K562 (cell line): ENCODE measurements at regions not wholly inside any gene's neighbourhood (a gene's known extent, or its start where the extent isn't known, plus 50 kb on each side); places are given as distances from the start of the nearest gene placed in this dataset.

Experiments used
- ATAC-seq: fragments of 200-7000 bp; cut with Tn5 transposase; 3 replicates; pipeline ENCODE4 v1.9.1; 2020; ENCODE audit warnings: moderate library complexity
- BruUV-seq: library from RNA; stranded (reverse); fragments of 400-500 nt; replicated peaks from 2 replicates; lab custom pipeline; 2021; lab: Mats Ljungman, UMichigan
- CTCF ChIA-PET: fragments of 300-600 bp; formaldehyde crosslinking; extraction: SDS; loops from one replicate; lab custom pipeline; 2021; ENCODE audit warnings: low intra/inter-chr PET ratio; lab: Yijun Ruan, JAX
- POLR2A ChIA-PET: fragments of 300-600, 350-650 bp; sonication (Branson Sonifier 250); formaldehyde crosslinking; extraction: SDS; loops from one replicate; lab custom pipeline; 2021; ENCODE audit warnings: antibody characterized with exemption, inconsistent platforms; lab: Yijun Ruan, JAX
- DNase-seq, 4 experiments: peaks; one replicate each; pipeline versions ENCODE4 v3.0.0 to v3.0.0-alpha.2; 2011 to 2018; ENCODE audit warnings: low spot score in 3 of 4, mixed read lengths in 3 of 4; ENCODE audit errors: extremely low read depth in 1 of 4
- FAIRE-seq: peaks from 2 replicates; lab custom pipeline; 2011; peaks lifted over from hg19 to GRCh38; lab: Jason Lieb, UNC
- H2AFZ ChIP-seq: 2 replicates; pipeline ENCODE4 v1.6.0; 2011; ENCODE audit warnings: low read depth, low read length, control low read depth, inconsistent platforms
- H3K27ac ChIP-seq: fragments of 200-600 bp; 3 replicates; pipeline ENCODE4 v1.8.0; 2011; ENCODE audit warnings: low read depth, mild to moderate bottlenecking, control low read depth, inconsistent platforms, low read length, moderate library complexity, mixed read lengths; ENCODE audit errors: extremely low read depth
- H3K27me3 ChIP-seq, 2 experiments: fragments of 300-600 bp in 1 of 2; 2 replicates in 1 of 2; 3 replicates in 1 of 2; pipeline versions ENCODE4 v1.6.0 to v1.8.0; 2011; ENCODE audit warnings: inconsistent platforms in 2 of 2, low read length in 2 of 2, mild to moderate bottlenecking in 1 of 2, mixed read lengths in 1 of 2, moderate library complexity in 1 of 2; ENCODE audit not compliant: control insufficient read depth in 2 of 2, insufficient read depth in 2 of 2
- H3K36me3 ChIP-seq: fragments of 300-600 bp; 3 replicates; pipeline ENCODE4 v1.8.0; 2011; ENCODE audit warnings: mild to moderate bottlenecking, low read length, inconsistent platforms; ENCODE audit not compliant: control insufficient read depth, insufficient read depth
- H3K4me1 ChIP-seq, 2 experiments: fragments of 200-600 bp in 1 of 2; replicated peaks in 1 of 2; 2 replicates in 1 of 2; 3 replicates in 1 of 2; pipeline versions ENCODE4 v1.5.1 to v1.8.0; 2011; ENCODE audit warnings: inconsistent platforms in 2 of 2, low read length in 2 of 2, mild to moderate bottlenecking in 1 of 2, mixed read lengths in 1 of 2, moderate library complexity in 1 of 2; ENCODE audit not compliant: control insufficient read depth in 2 of 2, insufficient read depth in 2 of 2
- H3K4me2 ChIP-seq: 2 replicates; pipeline ENCODE4 v1.6.1; 2011; ENCODE audit warnings: low read length, control low read depth, inconsistent platforms, mixed read lengths; ENCODE audit not compliant: insufficient read depth
- H3K4me3 ChIP-seq: fragments of 200-600 bp; sonication (generic), shearing (Covaris generic); 2 replicates; pipeline ENCODE4 v1.5.1; 2016; ENCODE audit warnings: control low read depth, inconsistent platforms
- H3K79me2 ChIP-seq: fragments of 200-600 bp; 3 replicates; pipeline ENCODE4 v1.8.0; 2011; ENCODE audit warnings: low read length, inconsistent platforms; ENCODE audit not compliant: control insufficient read depth, insufficient read depth
- H3K9ac ChIP-seq, 2 experiments: 2 replicates each; pipeline versions ENCODE4 v1.6.0 to v1.6.1; 2011; ENCODE audit warnings: low read depth in 2 of 2, low read length in 2 of 2, control low read depth in 1 of 2, inconsistent platforms in 1 of 2, mild to moderate bottlenecking in 1 of 2, mixed read lengths in 1 of 2; ENCODE audit not compliant: insufficient read depth in 1 of 2
- H3K9me1 ChIP-seq: one replicate; pipeline ENCODE4 v1.6.0; 2011; ENCODE audit warnings: inconsistent platforms, mild to moderate bottlenecking, low read length, moderate library complexity; ENCODE audit not compliant: control insufficient read depth, insufficient read depth
- H3K9me3 ChIP-seq: replicated peaks from 2 replicates; pipeline ENCODE4 v1.5.1; 2011; ENCODE audit warnings: low read depth, low read length, inconsistent platforms; ENCODE audit not compliant: control insufficient read depth, insufficient read depth
- H4K20me1 ChIP-seq: replicated peaks from 2 replicates; pipeline ENCODE4 v1.6.1; 2011; ENCODE audit warnings: low read length, inconsistent platforms, mixed read lengths; ENCODE audit not compliant: control insufficient read depth, insufficient read depth
- CHAMP1 ChIP-seq: fragments of 450-650 bp; IDR thresholded peaks from 2 replicates; pipeline ENCODE4 v1.6.1; 2016; ENCODE audit warnings: mild to moderate bottlenecking
- CXXC5 ChIP-seq: fragments of 250-450 bp; sonication (Bioruptor Pico); IDR thresholded peaks from 2 replicates; pipeline ENCODE4 v1.8.0; 2022; ENCODE audit warnings: inconsistent platforms, mild to moderate bottlenecking, moderate library complexity
- EHMT2 ChIP-seq: fragments of 450-650 bp; IDR thresholded peaks from 2 replicates; pipeline ENCODE4 v1.6.1; 2018; ENCODE audit warnings: antibody characterized with exemption
- ESRRA ChIP-seq: fragments of 450-650 bp; IDR thresholded peaks from 2 replicates; pipeline ENCODE4 v1.6.1; 2014; ENCODE audit warnings: low read depth, mild to moderate bottlenecking, moderate library complexity, borderline replicate concordance
- GABPA ChIP-seq: fragments of 200-800 bp; sonication (Bioruptor generic); conservative IDR thresholded peaks from 2 replicates; pipeline ENCODE4 v1.6.1; 2016; ENCODE audit warnings: low read depth, missing genetic modification characterization, missing compliant biosample characterization
- MBD1 ChIP-seq: fragments of 250-450 bp; sonication (Bioruptor Pico); IDR thresholded peaks from 2 replicates; pipeline ENCODE4 v1.8.0; 2022; ENCODE audit warnings: inconsistent platforms
- MYC ChIP-seq, 2 experiments: fragments of 250-450 bp in 1 of 2; sonication (Bioruptor Pico) in 1 of 2; IDR thresholded peaks; 2 replicates each; pipeline versions ENCODE4 v1.5.1 to v1.6.1; 2012 to 2021; ENCODE audit warnings: low read depth in 2 of 2, borderline replicate concordance in 1 of 2, improper control_type of control experiment in 1 of 2, low read length in 1 of 2, mild to moderate bottlenecking in 1 of 2, moderate library complexity in 1 of 2
- SRSF7 ChIP-seq: fragments of 200-400 bp; formaldehyde crosslinking; optimal IDR thresholded peaks from 2 replicates; pipeline ENCODE3; 2017; ENCODE audit warnings: mild to moderate bottlenecking, low read depth, low read length
- THRB ChIP-seq: fragments of 450-650 bp; formaldehyde crosslinking; conservative IDR thresholded peaks from 2 replicates; pipeline ENCODE4 v1.4.0; 2022; ENCODE audit warnings: mild to moderate bottlenecking, missing genetic modification characterization
- TRIM24 ChIP-seq, 2 experiments: fragments of 450-650 bp; IDR thresholded peaks; 2 replicates each; pipeline ENCODE4 v1.6.1; 2016
- ZFPM2 ChIP-seq: fragments of 250-450 bp; sonication (Bioruptor Pico); IDR thresholded peaks from 2 replicates; pipeline ENCODE4 v1.5.1; 2022; ENCODE audit warnings: mild to moderate bottlenecking
- ZNF75A ChIP-seq: fragments of 450-650 bp; formaldehyde crosslinking; IDR thresholded peaks from 2 replicates; pipeline ENCODE4 v1.4.0; 2020; ENCODE audit warnings: mild to moderate bottlenecking
- WGBS: fragments of 100-300 bp; shearing (Covaris generic); methylation state at CpG from one replicate; pipeline ENCODE4 v1.1.6; 2016; ENCODE audit warnings: low coverage, mixed read lengths; ENCODE audit not compliant: insufficient coverage; ENCODE audit errors: missing lambda C conversion rate; 5-methylcytosine and 5-hydroxymethylcytosine counted together
- in situ Hi-C: fragments of 300-500 bp; cut with MboI; formaldehyde crosslinking; loops from 4 replicates; pipeline ENCODE4 v1.15.0; 2018; ENCODE audit warnings: inconsistent platforms, mixed read lengths
- intact Hi-C: fragments of 100-400 bp; cut with micrococcal nuclease; formaldehyde crosslinking; loops from 2 replicates; pipeline ENCODE4 v1.14.2; 2022
- TF ChIP-seq, protein P1 (sequence below), 2 experiments: fragments of 450-650 bp; conservative IDR thresholded peaks; 2 replicates each; pipeline ENCODE4 v1.6.1; 2017; ENCODE audit warnings: mild to moderate bottlenecking in 2 of 2, moderate library complexity in 2 of 2
- TF ChIP-seq, protein P2 (sequence below): sonication (generic); formaldehyde crosslinking; IDR thresholded peaks from 2 replicates; pipeline ENCODE4 v1.8.0; 2022; ENCODE audit warnings: mild to moderate bottlenecking, low read depth, missing genetic modification reagents

DNA sequence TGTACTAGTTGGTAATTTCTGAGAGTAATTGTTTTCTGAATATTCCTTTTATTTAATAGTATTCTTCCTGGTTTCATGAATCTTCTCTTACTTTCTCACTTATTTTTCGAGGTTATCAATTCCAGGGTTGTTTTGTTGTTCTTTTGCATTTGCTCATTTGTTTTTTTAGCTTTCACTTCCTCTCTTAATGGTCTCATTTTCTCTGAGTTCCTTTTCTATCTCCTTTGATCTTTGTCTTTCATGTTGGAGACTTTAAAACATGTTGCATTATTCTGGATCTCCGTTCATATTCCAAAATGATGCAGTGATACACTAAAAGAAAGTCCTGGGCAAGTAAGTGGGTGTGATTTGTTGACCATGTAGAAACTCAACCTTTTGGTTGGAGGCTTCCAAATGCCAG lies 345.3 kb upstream of the SLC35B3 start (continued):
- TF ChIP-seq, protein P1, sequence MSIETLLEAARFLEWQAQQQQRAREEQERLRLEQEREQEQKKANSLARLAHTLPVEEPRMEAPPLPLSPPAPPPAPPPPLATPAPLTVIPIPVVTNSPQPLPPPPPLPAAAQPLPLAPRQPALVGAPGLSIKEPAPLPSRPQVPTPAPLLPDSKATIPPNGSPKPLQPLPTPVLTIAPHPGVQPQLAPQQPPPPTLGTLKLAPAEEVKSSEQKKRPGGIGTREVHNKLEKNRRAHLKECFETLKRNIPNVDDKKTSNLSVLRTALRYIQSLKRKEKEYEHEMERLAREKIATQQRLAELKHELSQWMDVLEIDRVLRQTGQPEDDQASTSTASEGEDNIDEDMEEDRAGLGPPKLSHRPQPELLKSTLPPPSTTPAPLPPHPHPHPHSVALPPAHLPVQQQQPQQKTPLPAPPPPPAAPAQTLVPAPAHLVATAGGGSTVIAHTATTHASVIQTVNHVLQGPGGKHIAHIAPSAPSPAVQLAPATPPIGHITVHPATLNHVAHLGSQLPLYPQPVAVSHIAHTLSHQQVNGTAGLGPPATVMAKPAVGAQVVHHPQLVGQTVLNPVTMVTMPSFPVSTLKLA (conservative IDR thresholded peaks at IDR 0.05), result no peak
- TF ChIP-seq GABPA (tag) (no peak), ZFPM2 (CRISPR knock-in tag) (no peak), TRIM24 (IDR thresholded peaks at IDR 0.05) (no peak), CXXC5 (CRISPR knock-in tag) (no peak), EHMT2 (no peak)

DNA sequence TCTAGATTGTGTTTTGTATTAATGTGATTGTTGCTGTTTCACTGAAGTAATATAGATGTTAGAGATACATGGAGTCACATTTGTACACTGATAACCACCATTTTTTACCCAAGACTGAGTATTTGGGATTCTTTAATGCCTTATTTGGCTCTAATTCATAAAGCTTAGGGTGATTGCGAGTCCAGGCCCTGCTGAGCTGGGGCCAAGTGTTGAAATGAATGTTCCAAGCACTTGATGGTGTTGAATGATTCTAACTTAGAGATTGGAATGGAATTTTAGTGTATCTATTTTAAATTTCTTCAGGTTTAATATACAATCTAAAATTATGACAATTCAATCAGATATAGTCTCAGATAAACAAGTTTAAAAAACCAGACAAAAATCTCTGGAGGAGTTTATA lies 329.4 kb upstream of the SLC35B3 start:
- H3K79me2 ChIP-seq, result no peaks in the 10 kb centered on the region
- no peak overlapping the region for H2AFZ ChIP-seq
- DNase-seq, result no peak
- no peaks in the 10 kb centered on the region for H3K36me3 ChIP-seq
- CTCF ChIA-PET, result no interaction called here
- H3K9me3 ChIP-seq, result no peaks in the 10 kb centered on the region; the same call in 1 of the 2 replicates
- H3K4me1 ChIP-seq, result no peaks in the 10 kb centered on the region
- POLR2A ChIA-PET, result no interaction called here
- no peak overlapping the region for H3K4me2 ChIP-seq
- in situ Hi-C loops (no loop called here), intact Hi-C loops (no loop called here)
- no peak overlapping the region for H3K4me3 ChIP-seq
- H4K20me1 ChIP-seq, result no peaks in the 10 kb centered on the region
- no peaks in the 10 kb centered on the region for H3K9me1 ChIP-seq
- BruUV-seq, result no TSS peak
- no peaks in the 10 kb centered on the region for H3K27me3 ChIP-seq
- no peak for ATAC-seq
- FAIRE-seq, result no peak
- WGBS, result 0% methylated on average over 1 of the region's 1 CpG
- no peak overlapping the region for H3K27ac ChIP-seq
- H3K9ac ChIP-seq, result no peak overlapping the region
- TF ChIP-seq ZNF75A, result no peak
- TF ChIP-seq MBD1 (CRISPR knock-in tag), result no peak
- no peak for TF ChIP-seq SRSF7
- no peak for TF ChIP-seq THRB (CRISPR knock-in tag)
- TF ChIP-seq, protein P2, sequence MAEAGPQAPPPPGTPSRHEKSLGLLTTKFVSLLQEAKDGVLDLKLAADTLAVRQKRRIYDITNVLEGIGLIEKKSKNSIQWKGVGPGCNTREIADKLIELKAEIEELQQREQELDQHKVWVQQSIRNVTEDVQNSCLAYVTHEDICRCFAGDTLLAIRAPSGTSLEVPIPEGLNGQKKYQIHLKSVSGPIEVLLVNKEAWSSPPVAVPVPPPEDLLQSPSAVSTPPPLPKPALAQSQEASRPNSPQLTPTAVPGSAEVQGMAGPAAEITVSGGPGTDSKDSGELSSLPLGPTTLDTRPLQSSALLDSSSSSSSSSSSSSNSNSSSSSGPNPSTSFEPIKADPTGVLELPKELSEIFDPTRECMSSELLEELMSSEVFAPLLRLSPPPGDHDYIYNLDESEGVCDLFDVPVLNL (CRISPR knock-in tag), result no peak
- no peak for TF ChIP-seq ESRRA
- no peak for TF ChIP-seq MYC (IDR thresholded peaks at IDR 0.05; ENCODE audit: low read depth, low read length)
- TF ChIP-seq MYC (CRISPR knock-in tag; IDR thresholded peaks at IDR 0.05; ENCODE audit: borderline replicate concordance, low read depth), result no peak
- no peak for TF ChIP-seq CHAMP1
